ENCODE measurements at regions not wholly inside any gene's neighbourhood (a gene's known extent, or its start where the extent isn't known, plus 50 kb on each side); places are given as distances from the start of the nearest gene placed in this dataset.

GRCh38 chrX:65874765-65875164 lies 165.1 kb downstream of the VSIG4 start:
- TF ChIP-seq CTCF (IDR thresholded peaks at IDR 0.05; ENCODE audit: borderline replicate concordance, extremely low read depth, low read length, poor library complexity, severe bottlenecking) = no peak
- TF ChIP-seq EZH2 (IDR thresholded peaks at IDR 0.05; ENCODE audit: borderline replicate concordance, low read depth, low read length, severe bottlenecking) = no peak
